K562 (cell line): ENCODE measurements at regions not wholly inside any gene's neighbourhood (a gene's known extent, or its start where the extent isn't known, plus 50 kb on each side); places are given as distances from the start of the nearest gene placed in this dataset.
"Not testable (repeated sequence)": the region's sequence is repeated elsewhere in the genome, so short reads cannot be mapped to it uniquely, and the experiment has no call there.

Source experiments
- C11orf30 ChIP-seq: fragments of 450-650 bp; IDR thresholded peaks from 2 replicates; pipeline ENCODE4 v1.6.1; 2016; ENCODE audit warnings: low read depth, mild to moderate bottlenecking
- MED1 ChIP-seq: sonication (generic); formaldehyde crosslinking; IDR thresholded peaks from 2 replicates; pipeline ENCODE4 v1.8.1; 2023; ENCODE audit warnings: missing genetic modification reagents, borderline replicate concordance
- MEF2A ChIP-seq: IDR thresholded peaks from 2 replicates; pipeline ENCODE4 v1.6.1; 2011; ENCODE audit warnings: low read depth, mild to moderate bottlenecking, low read length, moderate library complexity; ENCODE audit not compliant: control insufficient read depth
- SNRNP70 ChIP-seq: fragments of 200-400 bp; formaldehyde crosslinking; optimal IDR thresholded peaks from 2 replicates; pipeline ENCODE3; 2017; ENCODE audit warnings: low read depth, low read length
- TF ChIP-seq, protein P1 (sequence below), 2 experiments: fragments of 450-650 bp; formaldehyde crosslinking in 1 of 2; IDR thresholded peaks; 2 replicates each; pipeline versions ENCODE4 v1.4.0 to v1.6.1; 2014 to 2020; ENCODE audit warnings: mild to moderate bottlenecking in 2 of 2, borderline replicate concordance in 1 of 2, low read depth in 1 of 2
- TF ChIP-seq, protein P2 (sequence below): fragments of 450-650 bp; formaldehyde crosslinking; conservative IDR thresholded peaks from 2 replicates; pipeline ENCODE4 v1.4.0; 2022; ENCODE audit warnings: mild to moderate bottlenecking, missing genetic modification characterization
- TF ChIP-seq, protein P3 (sequence below), 3 experiments: IDR thresholded peaks in 2 of 3; conservative IDR thresholded peaks in 1 of 3; 2 replicates each; pipeline ENCODE4 v1.5.1; 2011 to 2012; ENCODE audit warnings: low read length in 3 of 3, mild to moderate bottlenecking in 3 of 3, control low read depth in 2 of 3, improper control_type of control experiment in 1 of 3, inconsistent platforms in 1 of 3, low read depth in 1 of 3, mixed read lengths in 1 of 3, moderate library complexity in 1 of 3; ENCODE audit not compliant: insufficient read depth in 2 of 3

DNA sequence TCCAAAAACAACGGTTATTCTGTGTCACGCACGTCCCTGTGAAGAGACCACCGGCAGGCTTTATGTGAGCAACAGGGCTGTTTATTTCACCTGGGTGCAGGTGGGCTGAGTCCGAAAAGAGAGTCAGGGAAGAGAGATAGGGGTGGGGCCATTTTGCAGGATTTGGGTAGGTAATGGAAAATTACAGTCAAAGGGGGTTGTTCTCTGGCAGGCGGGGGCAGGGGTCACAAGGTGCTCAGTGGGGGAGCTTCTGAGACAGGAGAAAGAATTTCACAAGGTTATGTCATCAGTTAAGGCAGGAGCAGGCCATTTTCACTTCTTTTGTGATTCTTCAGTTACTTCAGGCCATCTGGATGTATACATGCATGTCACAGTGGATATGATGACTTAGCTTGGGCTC, 467.0 kb downstream of the PYDC2 start:
- TF ChIP-seq, protein P1, sequence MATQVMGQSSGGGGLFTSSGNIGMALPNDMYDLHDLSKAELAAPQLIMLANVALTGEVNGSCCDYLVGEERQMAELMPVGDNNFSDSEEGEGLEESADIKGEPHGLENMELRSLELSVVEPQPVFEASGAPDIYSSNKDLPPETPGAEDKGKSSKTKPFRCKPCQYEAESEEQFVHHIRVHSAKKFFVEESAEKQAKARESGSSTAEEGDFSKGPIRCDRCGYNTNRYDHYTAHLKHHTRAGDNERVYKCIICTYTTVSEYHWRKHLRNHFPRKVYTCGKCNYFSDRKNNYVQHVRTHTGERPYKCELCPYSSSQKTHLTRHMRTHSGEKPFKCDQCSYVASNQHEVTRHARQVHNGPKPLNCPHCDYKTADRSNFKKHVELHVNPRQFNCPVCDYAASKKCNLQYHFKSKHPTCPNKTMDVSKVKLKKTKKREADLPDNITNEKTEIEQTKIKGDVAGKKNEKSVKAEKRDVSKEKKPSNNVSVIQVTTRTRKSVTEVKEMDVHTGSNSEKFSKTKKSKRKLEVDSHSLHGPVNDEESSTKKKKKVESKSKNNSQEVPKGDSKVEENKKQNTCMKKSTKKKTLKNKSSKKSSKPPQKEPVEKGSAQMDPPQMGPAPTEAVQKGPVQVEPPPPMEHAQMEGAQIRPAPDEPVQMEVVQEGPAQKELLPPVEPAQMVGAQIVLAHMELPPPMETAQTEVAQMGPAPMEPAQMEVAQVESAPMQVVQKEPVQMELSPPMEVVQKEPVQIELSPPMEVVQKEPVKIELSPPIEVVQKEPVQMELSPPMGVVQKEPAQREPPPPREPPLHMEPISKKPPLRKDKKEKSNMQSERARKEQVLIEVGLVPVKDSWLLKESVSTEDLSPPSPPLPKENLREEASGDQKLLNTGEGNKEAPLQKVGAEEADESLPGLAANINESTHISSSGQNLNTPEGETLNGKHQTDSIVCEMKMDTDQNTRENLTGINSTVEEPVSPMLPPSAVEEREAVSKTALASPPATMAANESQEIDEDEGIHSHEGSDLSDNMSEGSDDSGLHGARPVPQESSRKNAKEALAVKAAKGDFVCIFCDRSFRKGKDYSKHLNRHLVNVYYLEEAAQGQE (IDR thresholded peaks at IDR 0.05; ENCODE audit: borderline replicate concordance) = not testable (repeated sequence)
- TF ChIP-seq, protein P1 (CRISPR knock-in tag; IDR thresholded peaks at IDR 0.05; ENCODE audit: low read depth) = not testable (repeated sequence)
- TF ChIP-seq MEF2A; MED1 (CRISPR knock-in tag); SNRNP70; C11orf30: not testable (repeated sequence)
- TF ChIP-seq, protein P2, sequence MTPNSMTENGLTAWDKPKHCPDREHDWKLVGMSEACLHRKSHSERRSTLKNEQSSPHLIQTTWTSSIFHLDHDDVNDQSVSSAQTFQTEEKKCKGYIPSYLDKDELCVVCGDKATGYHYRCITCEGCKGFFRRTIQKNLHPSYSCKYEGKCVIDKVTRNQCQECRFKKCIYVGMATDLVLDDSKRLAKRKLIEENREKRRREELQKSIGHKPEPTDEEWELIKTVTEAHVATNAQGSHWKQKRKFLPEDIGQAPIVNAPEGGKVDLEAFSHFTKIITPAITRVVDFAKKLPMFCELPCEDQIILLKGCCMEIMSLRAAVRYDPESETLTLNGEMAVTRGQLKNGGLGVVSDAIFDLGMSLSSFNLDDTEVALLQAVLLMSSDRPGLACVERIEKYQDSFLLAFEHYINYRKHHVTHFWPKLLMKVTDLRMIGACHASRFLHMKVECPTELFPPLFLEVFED (CRISPR knock-in tag) = not testable (repeated sequence)
- TF ChIP-seq, protein P3, sequence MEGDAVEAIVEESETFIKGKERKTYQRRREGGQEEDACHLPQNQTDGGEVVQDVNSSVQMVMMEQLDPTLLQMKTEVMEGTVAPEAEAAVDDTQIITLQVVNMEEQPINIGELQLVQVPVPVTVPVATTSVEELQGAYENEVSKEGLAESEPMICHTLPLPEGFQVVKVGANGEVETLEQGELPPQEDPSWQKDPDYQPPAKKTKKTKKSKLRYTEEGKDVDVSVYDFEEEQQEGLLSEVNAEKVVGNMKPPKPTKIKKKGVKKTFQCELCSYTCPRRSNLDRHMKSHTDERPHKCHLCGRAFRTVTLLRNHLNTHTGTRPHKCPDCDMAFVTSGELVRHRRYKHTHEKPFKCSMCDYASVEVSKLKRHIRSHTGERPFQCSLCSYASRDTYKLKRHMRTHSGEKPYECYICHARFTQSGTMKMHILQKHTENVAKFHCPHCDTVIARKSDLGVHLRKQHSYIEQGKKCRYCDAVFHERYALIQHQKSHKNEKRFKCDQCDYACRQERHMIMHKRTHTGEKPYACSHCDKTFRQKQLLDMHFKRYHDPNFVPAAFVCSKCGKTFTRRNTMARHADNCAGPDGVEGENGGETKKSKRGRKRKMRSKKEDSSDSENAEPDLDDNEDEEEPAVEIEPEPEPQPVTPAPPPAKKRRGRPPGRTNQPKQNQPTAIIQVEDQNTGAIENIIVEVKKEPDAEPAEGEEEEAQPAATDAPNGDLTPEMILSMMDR (IDR thresholded peaks at IDR 0.05 in 2 of 3, conservative IDR thresholded peaks at IDR 0.05 in 1 of 3; ENCODE audit: insufficient read depth in 2 of 3, low read depth in 1 of 3, low read length in 3 of 3) = not testable (repeated sequence)
